H1 (cell line): ENCODE measurements at regions not wholly inside any gene's neighbourhood (a gene's known extent, or its start where the extent isn't known, plus 50 kb on each side); places are given as distances from the start of the nearest gene placed in this dataset.

ENCODE experiments used
- CTCF ChIA-PET: fragments of 300-600 bp; sonication (Branson Sonifier 250); formaldehyde crosslinking; loops from one replicate; lab custom pipeline; 2021; ENCODE audit not compliant: partially characterized antibody; lab: Charles Lee
- POLR2A ChIA-PET: fragments of 300-600 bp; sonication (Branson Sonifier 250); formaldehyde crosslinking; loops from one replicate; lab custom pipeline; 2021; ENCODE audit warnings: inconsistent platforms; ENCODE audit not compliant: partially characterized antibody; lab: Charles Lee
- DNase-seq, 2 experiments: peaks; one replicate each; pipeline versions ENCODE4 v3.0.0 to v3.0.0-alpha.2; 2010 to 2022; ENCODE audit warnings: low spot score in 2 of 2, low read depth in 1 of 2, mixed read lengths in 1 of 2
- FAIRE-seq: peaks from 2 replicates; lab custom pipeline; 2011; peaks lifted over from hg19 to GRCh38; lab: Jason Lieb, UNC
- H2AFZ ChIP-seq: 2 replicates; pipeline ENCODE4 v1.8.1; 2012; ENCODE audit warnings: low read length, inconsistent platforms
- H2AK5ac ChIP-seq: 2 replicates; pipeline ENCODE4 v1.6.1; 2013; ENCODE audit warnings: low read depth, low read length
- H2BK120ac ChIP-seq: replicated peaks from 2 replicates; pipeline ENCODE3; 2013; ENCODE audit warnings: low read depth, low read length, inconsistent platforms
- H2BK12ac ChIP-seq: 2 replicates; pipeline ENCODE4 v1.6.1; 2013; ENCODE audit warnings: low read depth, low read length
- H2BK15ac ChIP-seq: 2 replicates; pipeline ENCODE4 v1.6.1; 2013; ENCODE audit warnings: low read length
- H2BK20ac ChIP-seq: 2 replicates; pipeline ENCODE4 v1.6.1; 2013; ENCODE audit warnings: low read length
- H2BK5ac ChIP-seq: 2 replicates; pipeline ENCODE4 v1.6.1; 2013; ENCODE audit warnings: low read depth, low read length
- H3K14ac ChIP-seq: 2 replicates; pipeline ENCODE4 v1.6.1; 2013; ENCODE audit warnings: inconsistent platforms; ENCODE audit not compliant: insufficient read length
- H3K18ac ChIP-seq: 2 replicates; pipeline ENCODE4 v1.6.1; 2013; ENCODE audit warnings: low read length; ENCODE audit errors: extremely low read depth
- H3K23ac ChIP-seq: 2 replicates; pipeline ENCODE4 v1.6.1; 2013; ENCODE audit warnings: inconsistent platforms; ENCODE audit not compliant: insufficient read length
- H3K23me2 ChIP-seq: 2 replicates; pipeline ENCODE4 v1.6.1; 2013; ENCODE audit warnings: low read depth, low read length
- H3K27ac ChIP-seq: 2 replicates; pipeline ENCODE4 v1.6.1; 2011; ENCODE audit warnings: low read depth, low read length, inconsistent platforms
- H3K27me3 ChIP-seq, 4 experiments: replicated peaks in 1 of 4; 1 replicate in 1 of 4; 2 replicates in 3 of 4; pipeline versions ENCODE4 v1.6.1 to v1.8.1; 2011 to 2013; ENCODE audit warnings: low read length in 3 of 4, mild to moderate bottlenecking in 3 of 4, inconsistent platforms in 2 of 4, mixed read lengths in 2 of 4, moderate library complexity in 1 of 4; ENCODE audit not compliant: control insufficient read depth in 3 of 4, insufficient read depth in 3 of 4; ENCODE audit errors: extremely low read depth in 1 of 4
- H3K36me3 ChIP-seq, 4 experiments: 2 replicates each; pipeline versions ENCODE4 v1.6.1 to v1.8.1; 2011 to 2013; ENCODE audit warnings: mild to moderate bottlenecking in 4 of 4, low read length in 3 of 4, moderate library complexity in 2 of 4, control low read depth in 1 of 4, inconsistent platforms in 1 of 4; ENCODE audit not compliant: insufficient read depth in 4 of 4, control insufficient read depth in 2 of 4
- H3K4ac ChIP-seq: replicated peaks from 2 replicates; pipeline ENCODE3; 2013; ENCODE audit warnings: low read length, low read depth, mixed read lengths, inconsistent platforms; ENCODE audit not compliant: insufficient read length
- H3K4me1 ChIP-seq, 4 experiments: replicated peaks in 1 of 4; 1 replicate in 1 of 4; 2 replicates in 3 of 4; pipeline versions ENCODE4 v1.6.1 to v1.8.1; 2011 to 2013; ENCODE audit warnings: low read length in 3 of 4, inconsistent platforms in 2 of 4, mixed read lengths in 1 of 4; ENCODE audit not compliant: insufficient read depth in 4 of 4, control insufficient read depth in 3 of 4
- H3K4me2 ChIP-seq, 2 experiments: 2 replicates each; pipeline versions ENCODE4 v1.6.1 to v1.8.1; 2011 to 2013; ENCODE audit warnings: low read depth in 2 of 2, low read length in 2 of 2, control low read depth in 1 of 2, inconsistent platforms in 1 of 2, mild to moderate bottlenecking in 1 of 2; ENCODE audit not compliant: insufficient read depth in 1 of 2
- H3K4me3 ChIP-seq, 4 experiments: fragments of 200-600, 300-600 bp in 1 of 4; sonication (generic), shearing (Covaris generic), sonication (Bioruptor Twin) in 1 of 4; 2 replicates each; pipeline versions ENCODE4 v1.5.1 to v1.8.1; 2011 to 2016; ENCODE audit warnings: low read length in 4 of 4, low read depth in 3 of 4, control low read depth in 2 of 4, inconsistent platforms in 2 of 4, mild to moderate bottlenecking in 2 of 4, mixed read lengths in 1 of 4, moderate library complexity in 1 of 4; ENCODE audit not compliant: insufficient read depth in 2 of 4; ENCODE audit errors: extremely low read depth in 1 of 4
- H3K56ac ChIP-seq: replicated peaks from 2 replicates; pipeline ENCODE3; 2013; ENCODE audit warnings: low read depth, mild to moderate bottlenecking, mixed read lengths, low read length, inconsistent platforms; ENCODE audit not compliant: insufficient read length
- H3K79me1 ChIP-seq: 2 replicates; pipeline ENCODE4 v1.6.1; 2013; ENCODE audit warnings: low read depth, low read length, control low read depth
- H3K79me2 ChIP-seq, 2 experiments: 2 replicates each; pipeline versions ENCODE4 v1.6.1 to v1.8.1; 2012 to 2013; ENCODE audit warnings: low read length in 2 of 2, mild to moderate bottlenecking in 2 of 2, inconsistent platforms in 1 of 2; ENCODE audit not compliant: insufficient read depth in 2 of 2, control insufficient read depth in 1 of 2
- H3K9ac ChIP-seq, 4 experiments: replicated peaks in 1 of 4; 1 replicate in 1 of 4; 2 replicates in 3 of 4; pipeline versions ENCODE4 v1.6.1 to v1.8.1; 2011 to 2013; ENCODE audit warnings: low read depth in 3 of 4, low read length in 3 of 4, control low read depth in 2 of 4, mild to moderate bottlenecking in 2 of 4, moderate library complexity in 2 of 4, inconsistent platforms in 1 of 4; ENCODE audit errors: extremely low read depth in 1 of 4
- H3K9me3 ChIP-seq, 2 experiments: 2 replicates each; pipeline versions ENCODE4 v1.6.1 to v1.8.1; 2012 to 2013; ENCODE audit warnings: mild to moderate bottlenecking in 2 of 2, moderate library complexity in 2 of 2, control low read depth in 1 of 2, inconsistent platforms in 1 of 2, low read depth in 1 of 2, low read length in 1 of 2, mixed read lengths in 1 of 2; ENCODE audit not compliant: insufficient read depth in 2 of 2
- H4K20me1 ChIP-seq, 2 experiments: replicated peaks in 1 of 2; 2 replicates each; pipeline versions ENCODE3 to v1.8.1; 2011 to 2013; ENCODE audit warnings: inconsistent platforms in 2 of 2, low read length in 2 of 2, mild to moderate bottlenecking in 1 of 2; ENCODE audit not compliant: insufficient read depth in 2 of 2, control insufficient read depth in 1 of 2
- H4K5ac ChIP-seq: 2 replicates; pipeline ENCODE4 v1.6.1; 2013; ENCODE audit warnings: low read length, low read depth, mixed read lengths, inconsistent platforms; ENCODE audit not compliant: insufficient read length
- H4K8ac ChIP-seq: 2 replicates; pipeline ENCODE4 v1.8.0; 2013; ENCODE audit warnings: mild to moderate bottlenecking, moderate library complexity, low read length, inconsistent platforms; ENCODE audit not compliant: insufficient read depth; ENCODE audit errors: extremely low read depth
- H4K91ac ChIP-seq: replicated peaks from 2 replicates; pipeline ENCODE3; 2013; ENCODE audit warnings: low read length, mixed read lengths, inconsistent platforms; ENCODE audit not compliant: insufficient read length
- BRCA1 ChIP-seq: IDR thresholded peaks from 2 replicates; pipeline ENCODE4 v1.6.1; 2012; ENCODE audit warnings: low read depth, low read length, improper control_type of control experiment
- JUN ChIP-seq: IDR thresholded peaks from 2 replicates; pipeline ENCODE4 v1.6.1; 2011; ENCODE audit warnings: low read depth, mild to moderate bottlenecking, improper control_type of control experiment, low read length
- KDM1A ChIP-seq: fragments of 200-600, 300-600 bp; sonication (generic); IDR thresholded peaks from 2 replicates; pipeline ENCODE4 v1.7.1; 2016; ENCODE audit warnings: mild to moderate bottlenecking, low read length, borderline replicate concordance
- KDM4A ChIP-seq: IDR thresholded peaks from one replicate; pipeline ENCODE4 v1.7.1; 2012; ENCODE audit warnings: low read depth, mild to moderate bottlenecking, moderate library complexity, low read length, inconsistent platforms; ENCODE audit not compliant: severe bottlenecking
- PHF8 ChIP-seq: fragments of 200-600 bp; sonication (generic); conservative IDR thresholded peaks from 2 replicates; pipeline ENCODE4 v1.7.1; 2012; ENCODE audit warnings: low read depth, mild to moderate bottlenecking, inconsistent platforms, low read length, moderate library complexity
- RBBP5 ChIP-seq: IDR thresholded peaks from 2 replicates; pipeline ENCODE4 v1.7.1; 2012; ENCODE audit warnings: low read depth, mild to moderate bottlenecking, inconsistent platforms, low read length, moderate library complexity, borderline replicate concordance
- SAP30 ChIP-seq: fragments of 300-600 bp; sonication (generic); IDR thresholded peaks from 2 replicates; pipeline ENCODE4 v1.7.1; 2012; ENCODE audit warnings: low read length, moderate library complexity, mild to moderate bottlenecking, inconsistent platforms; ENCODE audit not compliant: insufficient read depth, insufficient replicate concordance
- SIX5 ChIP-seq: IDR thresholded peaks from 2 replicates; pipeline ENCODE4 v1.6.1; 2011; ENCODE audit warnings: mild to moderate bottlenecking, low read depth, low read length
- SP2 ChIP-seq: IDR thresholded peaks from 2 replicates; pipeline ENCODE4 v1.6.1; 2012; ENCODE audit warnings: mild to moderate bottlenecking, low read length, inconsistent platforms
- SP4 ChIP-seq: IDR thresholded peaks from 2 replicates; pipeline ENCODE4 v1.6.1; 2012; ENCODE audit warnings: low read length, inconsistent platforms
- SRF ChIP-seq: IDR thresholded peaks from 2 replicates; pipeline ENCODE4 v1.6.1; 2011; ENCODE audit warnings: mild to moderate bottlenecking, low read depth, low read length, moderate library complexity
- WGBS, 2 experiments: shearing (Covaris generic) in 1 of 2; methylation state at CpG; one replicate each; pipeline versions ENCODE4 v1.1.6 to v1.1.7; 2013 to 2015; ENCODE audit warnings: low lambda C conversion rate in 2 of 2, mixed read lengths in 2 of 2, inconsistent platforms in 1 of 2, low coverage in 1 of 2, missing lambda C conversion rate in 1 of 2; ENCODE audit not compliant: insufficient replicate concordance in 2 of 2, insufficient coverage in 1 of 2, insufficient read length in 1 of 2; ENCODE audit errors: extremely low coverage in 1 of 2, missing lambda C conversion rate in 1 of 2; 5-methylcytosine and 5-hydroxymethylcytosine counted together
- TF ChIP-seq, protein P1 (sequence below): IDR thresholded peaks from 2 replicates; pipeline ENCODE4 v1.6.1; 2012; ENCODE audit warnings: low read length, inconsistent platforms
- TF ChIP-seq, protein P2 (sequence below): IDR thresholded peaks from 2 replicates; pipeline ENCODE4 v1.6.1; 2012; ENCODE audit warnings: inconsistent platforms

DNA sequence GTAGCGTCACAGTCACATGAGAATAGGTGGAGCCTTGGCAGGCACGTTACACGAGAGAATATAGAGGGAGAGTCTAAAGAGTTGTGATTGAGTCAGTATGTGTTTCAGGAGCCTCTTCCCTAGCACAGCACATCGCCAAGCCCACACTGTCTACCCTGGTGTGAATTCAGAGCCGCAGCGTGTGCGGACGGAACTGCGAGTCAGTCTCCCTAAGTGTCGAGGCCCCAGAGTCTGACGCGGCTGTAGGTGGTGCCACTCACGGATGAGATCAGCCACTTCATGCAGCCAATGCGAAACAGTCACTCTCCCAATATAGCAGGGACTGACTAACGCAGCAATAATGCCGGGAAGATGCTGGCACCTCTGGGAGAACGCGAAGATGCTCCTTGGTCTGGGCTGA is 587.3 kb upstream of the ID2 start:
- Histone ChIP-seq H3K14ac (no peak overlapping the region), H3K9me3 (0 out of 4 replicates have a peak, but pooled peaks cover 0 to 3% of the 10 kb centered on the region in 2 experiments), H4K91ac (no peak overlapping the region), H3K4me1 (peaks cover 0 to 3% (median 0%) of the 10 kb centered on the region in 4 experiments; a peak in 2 of 7 replicates), H3K36me3 (no peaks in the 10 kb centered on the region), H3K23ac (no peak overlapping the region), H3K4me3 (no peak overlapping the region), H2BK15ac (no peak overlapping the region), H3K27me3 (no peaks in the 10 kb centered on the region), H3K4me2 (no peak overlapping the region), H4K5ac (no peak overlapping the region), H3K9ac (no peak overlapping the region), H3K79me2 (no peaks in the 10 kb centered on the region), H2BK120ac (no peak overlapping the region), H2AK5ac (no peak overlapping the region), H4K8ac (no peak overlapping the region), H4K20me1 (no peaks in the 10 kb centered on the region), H3K4ac (no peak overlapping the region), H3K79me1 (no peaks in the 10 kb centered on the region; the same call in 1 of the 2 replicates), H2AFZ (0 out of 2 replicates have a peak overlapping the region, but pooled peaks have one; percentile 23), H2BK5ac (no peak overlapping the region), H2BK20ac (no peak overlapping the region), H3K56ac (no peak overlapping the region), H3K18ac (no peak overlapping the region), H3K23me2 (no peaks in the 10 kb centered on the region), H3K27ac (no peak overlapping the region), H2BK12ac (no peak overlapping the region)
- ChIA-PET POLR2A (no interaction called here), CTCF (no interaction called here)
- no peak for FAIRE-seq
- WGBS, 2 experiments = 86% methylated on average over 18 of the region's 18 CpGs; no CpG with 5 or more reads in 1 of the 2 experiments
- no peak for DNase-seq
- TF ChIP-seq PHF8 (no peak), RBBP5 (no peak), KDM1A (no peak), SIX5 (no peak), SP2 (no peak), JUN (no peak), SRF (no peak), SP4 (no peak), SAP30 (no peak), KDM4A (no peak), BRCA1 (no peak)
- TF ChIP-seq, protein P1, sequence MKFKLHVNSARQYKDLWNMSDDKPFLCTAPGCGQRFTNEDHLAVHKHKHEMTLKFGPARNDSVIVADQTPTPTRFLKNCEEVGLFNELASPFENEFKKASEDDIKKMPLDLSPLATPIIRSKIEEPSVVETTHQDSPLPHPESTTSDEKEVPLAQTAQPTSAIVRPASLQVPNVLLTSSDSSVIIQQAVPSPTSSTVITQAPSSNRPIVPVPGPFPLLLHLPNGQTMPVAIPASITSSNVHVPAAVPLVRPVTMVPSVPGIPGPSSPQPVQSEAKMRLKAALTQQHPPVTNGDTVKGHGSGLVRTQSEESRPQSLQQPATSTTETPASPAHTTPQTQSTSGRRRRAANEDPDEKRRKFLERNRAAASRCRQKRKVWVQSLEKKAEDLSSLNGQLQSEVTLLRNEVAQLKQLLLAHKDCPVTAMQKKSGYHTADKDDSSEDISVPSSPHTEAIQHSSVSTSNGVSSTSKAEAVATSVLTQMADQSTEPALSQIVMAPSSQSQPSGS = no peak
- TF ChIP-seq, protein P2, sequence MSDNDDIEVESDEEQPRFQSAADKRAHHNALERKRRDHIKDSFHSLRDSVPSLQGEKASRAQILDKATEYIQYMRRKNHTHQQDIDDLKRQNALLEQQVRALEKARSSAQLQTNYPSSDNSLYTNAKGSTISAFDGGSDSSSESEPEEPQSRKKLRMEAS = no peak
